T47D (cell line): ENCODE measurements at regions not wholly inside any gene's neighbourhood (a gene's known extent, or its start where the extent isn't known, plus 50 kb on each side); places are given as distances from the start of the nearest gene placed in this dataset.
"Not testable (repeated sequence)": the region's sequence is repeated elsewhere in the genome, so short reads cannot be mapped to it uniquely, and the experiment has no call there.

Experiments
- DNase-seq, 2 experiments: peaks; one replicate each; pipeline versions ENCODE4 v3.0.0 to v3.0.0-alpha.2; 2011 to 2012; ENCODE audit warnings: low read depth in 1 of 2, low spot score in 1 of 2
- JUND ChIP-seq: IDR thresholded peaks from 2 replicates; pipeline ENCODE4 v1.6.1; 2012; ENCODE audit warnings: low read depth
- in situ Hi-C: cut with HindIII; loops from 2 replicates; pipeline ENCODE4 v1.10.0; 2016; ENCODE audit warnings: low sequenced_read_pairs, low pct_unique_long_range_greater_than_20kb

GRCh38 chr6:82484001-82484400, 120.4 kb downstream of the TPBG start:
- no peak for DNase-seq
- TF ChIP-seq JUND: no peak
- in situ Hi-C loops: no loop called here

DNA sequence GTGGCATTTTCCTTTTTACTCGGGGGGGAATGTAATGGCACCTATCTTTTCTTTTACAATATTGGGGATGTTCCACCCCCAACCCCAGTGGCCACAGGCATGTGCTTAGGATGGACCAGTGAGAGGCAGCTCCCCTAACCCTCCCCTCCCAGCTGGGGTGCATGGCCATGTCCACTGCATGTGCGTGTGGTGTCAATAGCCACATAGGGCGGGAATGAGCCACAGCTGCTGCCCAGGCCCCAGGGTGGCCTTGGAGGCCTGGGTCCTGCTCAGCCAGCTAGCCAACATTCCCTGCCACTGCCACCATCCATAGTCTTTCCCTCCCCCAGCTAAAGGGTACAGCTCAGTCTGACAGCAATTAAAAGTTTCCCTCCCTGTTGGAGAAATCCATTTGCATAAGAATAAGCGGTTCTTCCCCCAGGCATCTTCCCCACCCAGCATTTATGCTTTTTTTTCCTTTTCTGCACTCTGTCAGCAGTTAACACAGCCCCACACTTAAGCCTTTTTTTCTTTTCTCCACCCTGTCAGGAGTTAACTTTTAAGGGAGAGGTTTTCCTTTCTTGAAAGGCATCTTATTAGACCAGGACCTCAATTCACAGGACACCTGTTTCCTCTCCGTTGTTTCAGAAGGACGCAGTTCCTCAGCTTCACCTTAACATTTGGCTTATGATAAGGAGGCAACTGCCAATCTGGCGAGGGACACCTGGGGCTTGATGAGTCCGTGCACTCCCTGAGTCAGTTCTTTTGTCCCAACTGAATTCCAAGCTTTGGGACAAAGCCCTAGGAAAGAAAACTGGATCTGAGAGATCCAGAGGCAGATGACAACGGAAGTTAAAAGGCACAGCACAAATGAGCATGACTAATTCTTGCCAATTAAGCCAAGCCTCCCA, 121.4 kb downstream of the TPBG start:
- DNase-seq: no peak
- no peak for TF ChIP-seq JUND
- in situ Hi-C loops: no loop called here

GRCh38 chr6:82487895-82488294, 124.3 kb downstream of the TPBG start:
- in situ Hi-C loops: no loop called here
- no peak for DNase-seq
- TF ChIP-seq JUND: no peak

- in situ Hi-C loops: no loop called here
- no peak for DNase-seq
- TF ChIP-seq JUND: no peak
Observed at GRCh38 chr6:82488403-82488802, 124.8 kb downstream of the TPBG start.

DNA sequence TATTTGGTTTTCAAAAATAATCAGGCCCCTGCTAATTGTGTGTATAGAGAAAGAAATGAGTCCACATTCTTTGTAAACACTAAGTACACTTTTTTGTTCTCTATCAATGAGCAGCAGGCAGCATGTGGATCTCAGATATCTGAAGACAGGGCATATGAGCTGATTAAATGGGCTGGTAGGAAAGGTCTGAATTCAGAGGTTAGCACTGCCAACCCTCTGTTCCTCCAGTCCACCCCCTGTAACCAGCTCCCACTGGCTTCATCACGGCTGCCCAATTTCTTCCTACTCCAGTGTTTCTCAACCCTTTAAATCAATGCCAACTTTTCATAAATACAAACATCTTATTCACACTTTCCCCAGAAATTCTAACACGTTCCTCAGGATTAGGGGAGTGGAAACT, 128.5 kb downstream of the TPBG start:
- TF ChIP-seq JUND: no peak
- DNase-seq: no peak
- in situ Hi-C loops: no loop called here

DNA sequence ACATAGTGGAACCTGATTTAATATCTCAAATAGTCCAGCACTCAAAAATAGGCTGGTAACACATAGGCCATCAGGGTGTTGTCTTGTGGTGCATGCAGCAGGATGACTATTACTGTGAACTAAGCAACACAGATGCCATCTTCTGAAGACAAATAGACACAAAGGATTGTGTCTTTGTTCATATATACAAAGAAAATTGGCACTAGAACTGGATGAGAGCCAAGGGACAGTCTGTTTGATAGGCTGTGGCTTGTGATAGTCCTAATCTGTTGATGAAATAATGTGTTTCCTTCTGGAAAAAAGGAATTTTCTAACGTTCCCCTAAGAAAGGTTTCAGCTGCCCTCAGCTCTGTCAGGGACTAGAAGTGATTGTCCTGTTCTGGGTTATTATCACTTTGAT, 129.8 kb downstream of the TPBG start:
- no peak for TF ChIP-seq JUND
- in situ Hi-C loops: no loop called here
- DNase-seq: no peak

DNA sequence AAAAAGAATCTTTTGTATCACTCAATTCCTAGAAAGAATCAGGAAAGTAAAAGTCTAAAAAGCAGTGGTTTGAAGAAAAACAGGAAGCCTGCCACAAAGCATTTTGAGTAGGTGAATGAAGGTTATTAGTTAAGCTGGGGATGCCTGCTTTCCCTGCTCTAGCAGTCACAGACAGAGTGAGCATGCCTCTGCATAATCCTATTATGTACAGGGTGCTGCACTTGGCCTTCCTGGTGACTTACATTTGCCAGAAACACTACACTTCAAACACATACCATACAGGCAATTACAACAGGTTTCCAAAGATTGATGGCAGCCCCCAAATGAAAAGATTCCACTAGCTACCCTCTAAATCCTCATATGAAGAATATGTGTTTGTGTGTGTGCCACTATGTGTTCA, 130.8 kb downstream of the TPBG start:
- in situ Hi-C loops: no loop called here
- DNase-seq: no peak
- no peak for TF ChIP-seq JUND

DNA sequence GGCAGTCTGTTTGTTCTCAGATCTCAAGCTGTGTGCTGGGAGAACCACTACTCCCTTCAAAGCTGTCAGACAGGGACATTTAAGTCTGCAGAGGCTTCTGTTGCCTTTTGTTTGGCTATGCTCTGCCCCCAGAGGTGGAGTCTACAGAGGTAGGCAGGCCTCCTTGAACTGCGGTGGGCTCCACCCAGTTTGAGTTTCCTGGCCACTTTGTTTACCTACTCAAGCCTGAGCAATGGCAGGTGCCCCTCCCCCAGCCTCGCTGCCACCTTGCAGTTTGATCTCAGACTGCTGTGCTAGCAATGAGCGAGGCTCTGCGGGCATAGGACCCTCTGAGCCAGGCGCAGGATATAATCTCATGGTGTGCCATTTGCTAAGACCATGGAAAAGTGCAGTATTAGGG, 138.3 kb downstream of the TPBG start:
- in situ Hi-C loops, DNase-seq: not testable (repeated sequence)

GRCh38 chr6:82506526-82506925, 142.9 kb downstream of the TPBG start:
- DNase-seq: no peak
- TF ChIP-seq JUND: no peak
- in situ Hi-C loops: no loop called here

DNA sequence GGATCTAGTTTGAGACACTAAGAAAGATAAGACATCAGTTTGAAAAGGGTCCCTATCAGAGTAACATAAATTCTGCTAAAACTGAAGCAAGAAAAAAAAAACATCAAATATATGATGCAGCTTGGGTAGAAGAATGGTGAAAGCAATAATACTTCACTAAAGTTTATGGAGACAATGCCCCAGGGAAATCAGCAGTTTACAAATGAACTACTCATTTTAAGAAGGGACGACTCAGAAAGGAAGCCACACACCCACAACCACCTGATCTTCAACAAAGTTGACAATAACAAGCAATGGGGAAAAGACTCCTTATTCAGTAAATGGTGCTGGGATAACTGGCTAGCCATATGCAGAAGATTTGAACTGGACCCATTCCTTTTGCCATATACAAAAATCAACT, 143.5 kb downstream of the TPBG start:
- in situ Hi-C loops: no loop called here
- no peak for TF ChIP-seq JUND

GRCh38 chr6:82511546-82511945, 147.9 kb downstream of the TPBG start:
- in situ Hi-C loops: no loop called here
- DNase-seq: no peak
- no peak for TF ChIP-seq JUND

More for the DNA sequence above, 143.5 kb downstream of the TPBG start:
- DNase-seq: no peak

DNA sequence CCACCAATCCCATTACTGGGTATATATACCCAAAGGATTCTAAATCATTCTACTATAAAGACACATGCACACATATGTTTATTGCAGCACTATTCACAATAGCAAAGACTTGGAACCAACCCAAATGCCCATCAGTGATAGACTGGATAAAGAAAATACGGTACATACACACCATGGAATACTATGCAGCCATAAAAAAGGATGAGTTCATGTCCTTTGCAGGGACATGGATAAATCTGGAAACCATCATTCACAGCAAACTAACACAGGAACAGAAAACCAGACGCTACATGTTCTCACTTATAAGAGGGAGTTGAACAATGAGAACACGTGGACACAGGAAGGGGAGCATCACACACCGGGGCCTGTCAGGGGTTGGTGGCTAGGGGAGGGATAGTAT, 154.3 kb downstream of the TPBG start:
- DNase-seq, in situ Hi-C loops: not testable (repeated sequence)

GRCh38 chr6:82521369-82521768, 157.8 kb downstream of the TPBG start:
- in situ Hi-C loops: no loop called here
- no peak for TF ChIP-seq JUND
- no peak for DNase-seq

DNA sequence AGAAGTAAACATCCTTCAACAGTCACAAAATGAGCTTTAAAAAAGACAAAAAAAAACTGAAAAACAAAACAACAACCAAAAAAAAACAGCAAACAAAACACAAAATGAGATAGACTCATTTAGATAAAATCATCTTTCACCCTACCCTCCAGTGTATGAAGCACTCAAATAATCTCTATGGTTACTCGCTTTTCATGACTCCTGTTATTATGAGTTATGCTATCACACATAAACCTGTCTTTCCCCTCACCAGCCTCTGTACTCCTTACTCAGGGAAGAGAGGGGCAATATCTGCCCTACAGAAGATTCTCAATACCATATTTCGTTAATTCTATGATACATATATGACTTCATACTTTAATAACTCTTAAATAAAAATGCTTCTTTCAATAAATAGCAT, 158.2 kb downstream of the TPBG start:
- in situ Hi-C loops: no loop called here
- no peak for DNase-seq
- TF ChIP-seq JUND: no peak
